ENCODE measurements at regions not wholly inside any gene's neighbourhood (a gene's known extent, or its start where the extent isn't known, plus 50 kb on each side); places are given as distances from the start of the nearest gene placed in this dataset.

DNA sequence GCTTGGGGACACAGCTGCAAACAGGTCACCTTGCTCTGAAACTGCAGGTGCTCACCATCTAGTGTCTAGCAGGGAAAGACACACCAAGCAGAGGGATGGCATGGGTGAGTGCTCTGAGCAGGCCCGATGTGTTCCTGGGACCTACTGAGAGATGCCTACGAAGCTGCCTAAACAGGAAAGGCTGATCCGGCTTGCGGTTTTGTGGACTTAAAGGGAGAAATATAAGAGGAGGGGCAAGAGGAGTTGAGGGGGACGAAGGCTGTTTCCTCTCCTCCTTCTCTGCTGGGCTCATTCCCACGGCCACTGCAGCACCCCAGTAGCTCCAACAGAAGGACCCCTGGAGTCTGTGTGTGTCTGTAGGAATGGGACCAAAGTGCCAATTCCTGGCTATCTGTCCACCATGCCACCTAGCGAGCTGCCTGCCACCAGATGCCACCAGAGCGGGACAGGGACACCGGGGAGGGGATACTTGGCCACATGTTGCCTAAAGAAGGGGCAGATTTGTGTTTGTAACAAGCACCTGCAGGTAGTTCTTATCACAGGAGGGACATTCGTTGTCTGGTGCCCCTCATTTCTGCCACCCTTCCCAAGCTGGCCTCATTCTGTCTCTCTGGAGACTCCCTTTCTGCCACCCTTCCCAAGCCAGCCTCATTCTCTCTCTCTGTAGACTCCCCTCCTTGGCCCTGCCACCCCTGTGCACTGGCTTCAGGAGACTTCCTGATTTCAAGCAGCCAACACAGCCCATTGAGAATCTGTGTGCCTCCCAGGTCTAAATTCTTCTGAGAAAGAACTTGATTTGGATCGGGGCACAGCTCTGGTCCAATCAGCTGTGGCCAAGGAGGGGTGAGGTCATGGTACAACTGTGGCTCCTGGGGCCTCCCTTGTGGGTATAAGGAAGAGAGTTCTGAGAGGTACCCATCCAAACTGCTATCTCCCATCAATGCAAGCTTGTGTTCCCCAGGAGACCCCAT, 221.8 kb downstream of the ANKRD60 start:
- DNase-seq (no peak), FAIRE-seq (no peak)
- Histone ChIP-seq H3K27ac (ENCODE audit: low read depth in 1 of 3, low read length in 2 of 3) (no peak overlapping the region), H3K36me3 (ENCODE audit: control insufficient read depth in 3 of 3, insufficient read depth in 2 of 3, low read depth in 1 of 3, low read length in 3 of 3) (no peaks in the 10 kb centered on the region), H3K4me3 (ENCODE audit: low read depth in 1 of 3, low read length in 3 of 3) (no peak overlapping the region), H3K9me3 (ENCODE audit: control insufficient read depth in 2 of 2, insufficient read depth in 1 of 2, low read depth in 1 of 2, low read length in 1 of 2) (no peaks in the 10 kb centered on the region), H3K27me3 (ENCODE audit: control insufficient read depth in 3 of 3, insufficient read depth in 3 of 3, low read length in 3 of 3) (no peaks in the 10 kb centered on the region), H3K4me1 (ENCODE audit: control insufficient read depth in 3 of 3, insufficient read depth in 2 of 3, low read depth in 1 of 3, low read length in 2 of 3) (no peaks in the 10 kb centered on the region)
- 68 to 84% (median 80%) methylated on average over 11 of the region's 11 CpGs for WGBS, 3 donors

DNA sequence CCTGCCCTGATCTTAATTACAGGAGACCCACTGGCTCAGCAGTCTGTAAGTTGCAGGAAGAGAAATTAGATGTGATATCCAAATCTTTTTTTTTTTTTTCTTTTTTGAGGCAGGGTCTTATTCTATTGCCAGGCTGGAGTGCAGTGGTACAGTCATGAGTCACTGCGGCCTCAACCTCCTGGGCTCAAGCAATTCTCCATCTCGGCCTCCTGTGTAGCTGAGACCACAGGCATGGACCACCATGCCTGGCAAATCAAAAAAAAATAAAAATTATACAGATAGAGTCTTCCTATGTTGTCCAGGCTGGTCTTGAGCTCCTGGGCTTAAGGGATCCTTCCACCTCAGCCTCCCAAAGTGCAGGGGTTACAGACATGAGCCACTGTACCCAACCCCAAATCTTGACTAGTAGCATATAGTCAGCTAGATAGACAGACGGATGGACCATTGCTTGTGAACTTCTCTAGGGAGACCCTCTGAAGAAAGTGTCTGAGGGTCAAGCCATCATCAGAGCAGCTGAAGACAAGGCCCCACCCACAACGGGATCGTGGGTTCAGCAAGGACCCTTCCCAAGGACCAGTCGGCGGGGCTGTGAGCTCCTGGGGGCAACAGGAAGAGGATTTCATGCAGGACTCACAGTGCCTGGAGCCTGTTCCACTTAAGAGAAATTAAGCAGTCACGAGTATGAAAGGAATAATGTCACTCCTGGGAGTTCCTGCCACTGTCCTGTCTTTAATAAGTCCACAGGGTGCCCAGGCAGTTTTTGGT, 222.7 kb downstream of the ANKRD60 start:
- Histone ChIP-seq H3K4me1 (ENCODE audit: control insufficient read depth in 3 of 3, insufficient read depth in 2 of 3, low read depth in 1 of 3, low read length in 2 of 3) (no peaks in the 10 kb centered on the region), H3K27me3 (ENCODE audit: control insufficient read depth in 3 of 3, insufficient read depth in 3 of 3, low read length in 3 of 3) (no peaks in the 10 kb centered on the region), H3K4me3 (ENCODE audit: low read depth in 1 of 3, low read length in 3 of 3) (no peak overlapping the region), H3K27ac (ENCODE audit: low read depth in 1 of 3, low read length in 2 of 3) (no peak overlapping the region), H3K36me3 (ENCODE audit: control insufficient read depth in 3 of 3, insufficient read depth in 2 of 3, low read depth in 1 of 3, low read length in 3 of 3) (no peaks in the 10 kb centered on the region), H3K9me3 (ENCODE audit: control insufficient read depth in 2 of 2, insufficient read depth in 1 of 2, low read depth in 1 of 2, low read length in 1 of 2) (no peaks in the 10 kb centered on the region)
- no peak for FAIRE-seq
- WGBS, 3 donors = 81 to 88% (median 82%) methylated on average over 8 of the region's 8 CpGs
- no peak for DNase-seq

DNA sequence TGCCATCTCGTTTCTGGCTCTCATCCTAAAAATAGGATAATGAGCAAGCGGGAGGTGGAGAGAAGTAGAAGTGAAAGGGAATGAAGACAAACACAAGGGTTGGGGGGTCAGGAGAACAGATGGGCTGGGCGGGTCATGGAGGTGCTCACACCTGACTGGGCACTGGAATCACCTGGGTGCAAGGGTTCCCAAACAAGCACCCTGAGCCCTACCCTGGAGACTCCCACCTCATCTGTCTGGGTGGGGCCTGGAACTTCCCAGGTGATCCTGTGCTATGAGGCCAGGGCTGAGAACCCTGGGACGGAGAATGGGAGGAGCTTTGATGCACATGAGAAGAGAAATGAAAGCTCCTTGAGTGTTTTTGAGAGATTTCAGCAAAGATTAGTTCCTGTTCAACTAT, 223.6 kb downstream of the ANKRD60 start:
- Histone ChIP-seq H3K4me1 (ENCODE audit: control insufficient read depth in 3 of 3, insufficient read depth in 2 of 3, low read depth in 1 of 3, low read length in 2 of 3) (no peaks in the 10 kb centered on the region), H3K27me3 (ENCODE audit: control insufficient read depth in 3 of 3, insufficient read depth in 3 of 3, low read length in 3 of 3) (no peaks in the 10 kb centered on the region), H3K9me3 (ENCODE audit: control insufficient read depth in 2 of 2, insufficient read depth in 1 of 2, low read depth in 1 of 2, low read length in 1 of 2) (no peaks in the 10 kb centered on the region), H3K4me3 (ENCODE audit: low read depth in 1 of 3, low read length in 3 of 3) (no peak overlapping the region), H3K27ac (ENCODE audit: low read depth in 1 of 3, low read length in 2 of 3) (no peak overlapping the region), H3K36me3 (ENCODE audit: control insufficient read depth in 3 of 3, insufficient read depth in 2 of 3, low read depth in 1 of 3, low read length in 3 of 3) (no peaks in the 10 kb centered on the region)
- WGBS, 3 donors = 43 to 73% (median 48%) methylated on average over 4 of the region's 4 CpGs
- DNase-seq (no peak), FAIRE-seq (no peak)

DNA sequence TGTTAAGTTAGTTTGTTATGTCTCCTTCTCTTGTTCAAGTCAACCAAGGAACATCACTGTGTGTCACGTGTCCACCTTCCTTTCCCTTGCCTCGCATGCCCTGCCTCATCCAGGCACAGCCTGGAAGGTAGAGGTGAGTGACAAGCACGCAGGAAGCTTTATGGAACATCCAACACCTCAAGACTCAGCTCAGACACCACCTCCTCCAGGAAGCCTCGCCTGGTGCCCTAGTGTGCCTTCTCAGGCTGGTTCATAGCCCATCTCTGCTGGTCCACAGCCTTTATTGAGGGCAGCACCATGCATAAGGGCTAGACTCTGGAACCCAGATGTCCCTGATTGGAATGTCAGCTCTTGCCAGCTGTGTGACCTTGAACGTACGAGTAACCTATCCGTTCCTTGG, 224.3 kb downstream of the ANKRD60 start:
- H3K36me3 ChIP-seq (ENCODE audit: control insufficient read depth in 3 of 3, insufficient read depth in 2 of 3, low read depth in 1 of 3, low read length in 3 of 3) = no peaks in the 10 kb centered on the region
- WGBS, 3 donors = 60 to 81% (median 73%) methylated on average over 7 of the region's 7 CpGs
- DNase-seq (no peak), FAIRE-seq (no peak)
- no peaks in the 10 kb centered on the region for H3K4me1 ChIP-seq (ENCODE audit: control insufficient read depth in 3 of 3, insufficient read depth in 2 of 3, low read depth in 1 of 3, low read length in 2 of 3)
- no peak overlapping the region for H3K27ac ChIP-seq (ENCODE audit: low read depth in 1 of 3, low read length in 2 of 3)
- no peaks in the 10 kb centered on the region for H3K9me3 ChIP-seq (ENCODE audit: control insufficient read depth in 2 of 2, insufficient read depth in 1 of 2, low read depth in 1 of 2, low read length in 1 of 2)
- H3K27me3 ChIP-seq (ENCODE audit: control insufficient read depth in 3 of 3, insufficient read depth in 3 of 3, low read length in 3 of 3) = no peaks in the 10 kb centered on the region
- H3K4me3 ChIP-seq (ENCODE audit: low read depth in 1 of 3, low read length in 3 of 3) = no peak overlapping the region

DNA sequence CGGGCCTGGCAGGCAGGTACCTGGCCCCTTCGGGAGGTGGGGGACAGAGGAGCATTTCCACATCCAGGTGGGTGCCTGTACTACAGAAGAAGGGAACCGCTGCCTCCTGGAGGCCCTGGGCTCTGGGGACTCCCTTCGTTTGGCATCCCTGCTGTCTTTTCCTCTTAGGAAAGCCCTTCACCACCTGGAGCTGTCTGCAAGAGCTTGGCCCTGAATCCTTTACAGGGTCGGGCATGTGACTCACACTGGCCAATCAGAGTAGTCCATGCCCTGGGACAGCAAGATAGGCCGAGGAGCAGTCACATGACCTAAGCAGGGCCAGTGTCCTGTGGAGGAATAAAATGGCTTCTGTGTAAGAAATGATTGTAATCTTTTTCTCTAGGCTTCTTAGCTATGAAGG, 224.9 kb downstream of the ANKRD60 start:
- 85 to 91% (median 90%) methylated on average over 6 of the region's 6 CpGs for WGBS, 3 donors
- no peak overlapping the region for H3K27ac ChIP-seq (ENCODE audit: low read depth in 1 of 3, low read length in 2 of 3)
- no peaks in the 10 kb centered on the region for H3K36me3 ChIP-seq (ENCODE audit: control insufficient read depth in 3 of 3, insufficient read depth in 2 of 3, low read depth in 1 of 3, low read length in 3 of 3)
- no peaks in the 10 kb centered on the region for H3K4me1 ChIP-seq (ENCODE audit: control insufficient read depth in 3 of 3, insufficient read depth in 2 of 3, low read depth in 1 of 3, low read length in 2 of 3)
- H3K9me3 ChIP-seq (ENCODE audit: control insufficient read depth in 2 of 2, insufficient read depth in 1 of 2, low read depth in 1 of 2, low read length in 1 of 2) = no peaks in the 10 kb centered on the region
- H3K27me3 ChIP-seq (ENCODE audit: control insufficient read depth in 3 of 3, insufficient read depth in 3 of 3, low read length in 3 of 3) = no peaks in the 10 kb centered on the region
- FAIRE-seq (no peak), DNase-seq (no peak)
- no peak overlapping the region for H3K4me3 ChIP-seq (ENCODE audit: low read depth in 1 of 3, low read length in 3 of 3)

DNA sequence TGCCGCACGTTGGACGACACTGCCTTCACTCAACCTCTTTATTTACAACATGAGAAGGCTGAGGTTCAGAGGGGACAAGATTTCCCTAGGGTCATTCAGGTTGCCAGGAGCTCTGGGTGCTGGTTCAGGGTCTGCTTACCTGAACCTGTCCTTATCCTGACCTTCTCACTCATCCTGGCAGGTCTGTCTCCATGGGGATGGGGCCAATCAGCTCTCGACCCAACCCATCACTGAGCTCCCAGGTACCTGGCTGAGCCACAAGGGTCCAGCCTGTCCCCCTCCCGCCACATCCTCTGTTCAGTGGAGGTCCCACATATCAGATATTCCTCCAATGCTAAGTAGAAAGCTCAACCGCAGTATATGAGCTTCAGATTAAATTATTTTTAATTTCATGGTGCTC, 225.6 kb downstream of the ANKRD60 start:
- no peaks in the 10 kb centered on the region for H3K4me1 ChIP-seq (ENCODE audit: control insufficient read depth in 3 of 3, insufficient read depth in 2 of 3, low read depth in 1 of 3, low read length in 2 of 3)
- DNase-seq (no peak), FAIRE-seq (no peak)
- H3K27ac ChIP-seq (ENCODE audit: low read depth in 1 of 3, low read length in 2 of 3) = no peak overlapping the region
- 85 to 92% (median 92%) methylated on average over 6 of the region's 6 CpGs for WGBS, 3 donors
- H3K9me3 ChIP-seq (ENCODE audit: control insufficient read depth in 2 of 2, insufficient read depth in 1 of 2, low read depth in 1 of 2, low read length in 1 of 2) = no peaks in the 10 kb centered on the region
- no peak overlapping the region for H3K4me3 ChIP-seq (ENCODE audit: low read depth in 1 of 3, low read length in 3 of 3)
- H3K36me3 ChIP-seq (ENCODE audit: control insufficient read depth in 3 of 3, insufficient read depth in 2 of 3, low read depth in 1 of 3, low read length in 3 of 3) = no peaks in the 10 kb centered on the region
- no peaks in the 10 kb centered on the region for H3K27me3 ChIP-seq (ENCODE audit: control insufficient read depth in 3 of 3, insufficient read depth in 3 of 3, low read length in 3 of 3)

DNA sequence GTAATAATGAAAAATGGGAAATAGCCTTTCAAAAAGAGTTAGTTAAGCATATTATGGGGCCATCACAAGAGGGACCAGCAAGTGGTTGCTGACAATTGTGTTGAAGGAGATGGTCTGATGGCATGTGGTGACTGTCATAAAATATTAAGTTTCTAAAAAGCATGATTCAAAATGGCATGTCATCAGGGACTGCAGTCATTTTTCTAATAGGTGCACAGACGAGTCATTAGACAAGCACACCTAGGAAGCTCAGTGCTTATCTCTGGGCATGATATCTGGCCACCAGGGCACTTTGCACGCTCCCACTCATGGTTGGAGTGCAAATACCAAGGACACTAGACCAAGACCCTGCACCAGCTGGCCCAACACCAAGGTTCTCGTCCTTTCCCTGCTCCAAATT, 226.5 kb downstream of the ANKRD60 start:
- H3K27ac ChIP-seq (ENCODE audit: low read depth in 1 of 3, low read length in 2 of 3) = no peak overlapping the region
- DNase-seq = no peak
- H3K4me3 ChIP-seq (ENCODE audit: low read depth in 1 of 3, low read length in 3 of 3) = no peak overlapping the region
- no peaks in the 10 kb centered on the region for H3K4me1 ChIP-seq (ENCODE audit: control insufficient read depth in 3 of 3, insufficient read depth in 2 of 3, low read depth in 1 of 3, low read length in 2 of 3)
- H3K36me3 ChIP-seq (ENCODE audit: control insufficient read depth in 3 of 3, insufficient read depth in 2 of 3, low read depth in 1 of 3, low read length in 3 of 3) = no peaks in the 10 kb centered on the region
- H3K9me3 ChIP-seq (ENCODE audit: control insufficient read depth in 2 of 2, insufficient read depth in 1 of 2, low read depth in 1 of 2, low read length in 1 of 2) = no peaks in the 10 kb centered on the region
- WGBS, 3 donors = 47 to 72% (median 56%) methylated on average over 3 of the region's 3 CpGs
- H3K27me3 ChIP-seq (ENCODE audit: control insufficient read depth in 3 of 3, insufficient read depth in 3 of 3, low read length in 3 of 3) = no peaks in the 10 kb centered on the region
- no peak for FAIRE-seq

DNA sequence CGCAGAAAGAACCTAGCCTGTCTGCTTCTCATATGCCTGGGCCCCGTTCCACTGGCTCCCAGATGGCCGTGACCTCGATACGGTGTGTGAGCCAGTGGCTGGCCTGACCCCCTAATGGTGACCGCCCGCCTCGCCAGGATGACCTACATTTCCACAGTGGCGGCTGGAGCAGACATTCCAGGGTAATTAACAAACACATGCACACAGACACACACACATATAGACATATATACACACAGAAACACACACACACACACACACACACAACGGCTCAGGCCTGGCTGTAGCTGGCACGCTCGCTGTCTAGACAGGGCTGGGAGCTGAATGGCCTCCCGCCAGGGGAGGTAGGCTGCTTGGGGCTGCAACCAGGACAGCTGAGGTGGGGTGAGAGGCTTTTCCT, 227.1 kb downstream of the ANKRD60 start:
- Histone ChIP-seq H3K4me3 (ENCODE audit: low read depth in 1 of 3, low read length in 3 of 3) (no peak overlapping the region), H3K27ac (ENCODE audit: low read depth in 1 of 3, low read length in 2 of 3) (no peak overlapping the region), H3K36me3 (ENCODE audit: control insufficient read depth in 3 of 3, insufficient read depth in 2 of 3, low read depth in 1 of 3, low read length in 3 of 3) (no peaks in the 10 kb centered on the region), H3K4me1 (ENCODE audit: control insufficient read depth in 3 of 3, insufficient read depth in 2 of 3, low read depth in 1 of 3, low read length in 2 of 3) (no peaks in the 10 kb centered on the region), H3K27me3 (ENCODE audit: control insufficient read depth in 3 of 3, insufficient read depth in 3 of 3, low read length in 3 of 3) (no peaks in the 10 kb centered on the region), H3K9me3 (ENCODE audit: control insufficient read depth in 2 of 2, insufficient read depth in 1 of 2, low read depth in 1 of 2, low read length in 1 of 2) (no peaks in the 10 kb centered on the region)
- 70 to 83% (median 74%) methylated on average over 13 of the region's 13 CpGs for WGBS, 3 donors
- FAIRE-seq = no peak
- no peak for DNase-seq

Data from small intestine (tissue), 7 donors.